Left renal cortex interstitium (tissue), 4 donors: ENCODE measurements at regions not wholly inside any gene's neighbourhood (a gene's known extent, or its start where the extent isn't known, plus 50 kb on each side); places are given as distances from the start of the nearest gene placed in this dataset.
"Not testable (repeated sequence)": the region's sequence is repeated elsewhere in the genome, so short reads cannot be mapped to it uniquely, and the experiment has no call there.

Source experiments
- DNase-seq, 4 donors: peaks; one replicate each; pipeline ENCODE4 v3.0.0-alpha.2; 2013; ENCODE audit warnings: low read depth in 4 of 4, low spot score in 2 of 4, missing footprints in 1 of 4

- DNase-seq: no peak
Measured at GRCh38 chr4:189202869-189203271, 737.8 kb upstream of the FRG1 start.

DNA sequence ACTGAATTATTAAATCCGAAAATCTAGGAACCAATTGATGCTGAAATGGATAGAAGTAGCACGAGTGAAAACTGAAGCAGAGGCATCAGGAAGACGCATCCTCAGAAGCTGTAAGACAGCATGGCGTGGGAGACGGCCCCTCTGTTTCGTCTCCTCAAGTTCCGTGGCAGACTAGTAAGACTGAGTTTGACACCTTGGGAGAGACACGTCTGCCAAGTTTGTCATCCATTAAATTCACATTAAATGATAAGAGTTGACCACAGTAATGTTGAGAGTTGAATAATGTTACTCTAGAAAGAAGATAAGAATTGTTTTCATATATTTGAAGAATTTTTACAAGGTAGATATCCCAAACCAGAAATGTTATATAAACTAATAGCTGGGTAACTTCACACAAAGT, 736.1 kb upstream of the FRG1 start:
- no peak for DNase-seq

- no peak for DNase-seq
Measured at GRCh38 chr4:189206953-189207352, 733.7 kb upstream of the FRG1 start.

GRCh38 chr4:189207872-189208271, 732.8 kb upstream of the FRG1 start:
- DNase-seq: no peak

DNA sequence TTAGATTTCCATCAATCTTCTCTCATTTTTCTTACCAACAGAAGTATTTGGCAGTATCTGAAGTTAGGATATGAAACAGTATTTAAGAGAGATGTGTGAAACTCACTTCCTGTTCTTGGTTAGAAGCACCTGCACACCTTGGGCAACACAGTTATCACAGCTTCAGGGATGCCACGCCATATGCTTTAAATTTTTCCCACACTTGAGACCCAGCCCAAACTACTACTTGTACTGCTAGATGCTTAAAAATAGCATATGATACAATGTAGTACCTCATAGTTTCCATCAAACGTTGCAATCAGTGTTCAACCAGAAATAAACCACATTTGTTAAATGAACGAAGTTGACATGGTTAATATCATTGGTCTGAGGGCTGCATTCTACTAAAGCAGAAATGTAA, 725.1 kb upstream of the FRG1 start:
- DNase-seq: no peak

GRCh38 chr4:189221691-189222090, 719.0 kb upstream of the FRG1 start:
- no peak for DNase-seq

- no peak for DNase-seq
Measured at GRCh38 chr4:189228726-189229125, 711.9 kb upstream of the FRG1 start.

GRCh38 chr4:189232274-189232673, 708.4 kb upstream of the FRG1 start:
- DNase-seq: no peak

- DNase-seq: not testable (repeated sequence)
Measured at GRCh38 chr4:189233754-189234153, 706.9 kb upstream of the FRG1 start.

DNA sequence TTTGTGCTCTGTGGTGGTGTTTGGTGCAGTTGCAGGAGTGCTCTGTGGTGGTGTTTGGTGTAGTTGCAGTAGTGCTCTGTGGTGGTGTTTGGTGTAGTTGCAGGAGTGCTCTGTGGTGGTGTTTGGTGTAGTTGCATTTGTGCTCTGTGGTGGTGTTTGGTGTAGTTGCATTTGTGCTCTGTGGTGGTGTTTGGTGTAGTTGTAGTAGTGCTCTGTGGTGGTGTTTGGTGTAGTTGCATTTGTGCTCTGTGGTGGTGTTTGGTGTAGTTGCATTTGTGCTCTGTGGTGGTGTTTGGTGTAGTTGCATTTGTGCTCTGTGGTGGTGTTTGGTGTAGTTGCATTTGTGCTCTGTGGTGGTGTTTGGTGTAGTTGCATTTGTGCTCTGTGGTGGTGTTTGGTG, 705.7 kb upstream of the FRG1 start:
- DNase-seq: not testable (repeated sequence)

DNA sequence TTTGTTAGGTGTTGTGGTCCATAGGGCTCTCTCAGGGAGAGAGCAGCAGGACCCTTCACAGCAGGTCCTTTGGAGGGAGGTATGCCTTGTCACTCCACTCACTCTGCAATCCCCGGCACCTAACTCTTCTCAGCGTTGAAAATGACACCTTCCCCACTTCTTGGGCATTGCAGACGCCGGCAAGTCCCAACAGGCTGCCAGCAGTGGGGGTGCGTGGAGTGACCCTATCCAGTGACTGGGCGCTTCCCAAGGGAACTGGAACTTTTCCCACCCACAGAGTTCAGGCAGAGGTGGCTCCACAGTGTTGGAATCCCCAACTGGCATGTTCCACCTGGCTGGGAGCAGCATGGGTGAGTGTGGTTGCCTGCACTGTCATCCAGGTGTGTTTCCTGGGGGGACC, 705.1 kb upstream of the FRG1 start:
- no peak for DNase-seq

DNA sequence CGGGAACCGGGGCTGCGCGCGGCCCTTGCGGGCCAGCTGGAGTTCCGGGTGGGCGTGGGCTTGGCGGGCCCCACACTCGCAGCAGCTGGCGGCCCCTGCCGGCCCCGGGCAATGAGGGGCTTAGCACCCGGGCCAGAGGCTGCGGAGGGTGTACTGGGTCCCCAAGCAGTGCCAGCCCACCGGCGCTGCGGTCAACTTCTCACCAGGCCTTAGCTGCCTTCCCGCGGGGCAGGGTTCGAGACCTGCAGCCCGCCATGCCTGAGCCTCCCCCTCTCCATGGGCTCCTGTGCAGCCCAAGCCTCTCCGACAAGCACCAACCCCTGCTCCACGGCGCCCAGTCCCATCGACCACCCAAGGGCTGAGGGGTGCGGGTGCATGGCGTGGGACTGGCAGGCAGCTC, 704.4 kb upstream of the FRG1 start:
- not testable (repeated sequence) for DNase-seq

- DNase-seq: no peak
Measured at GRCh38 chr4:189237340-189237739, 703.3 kb upstream of the FRG1 start.

- DNase-seq: no peak
Measured at GRCh38 chr4:189255636-189256035, 685.0 kb upstream of the FRG1 start.

DNA sequence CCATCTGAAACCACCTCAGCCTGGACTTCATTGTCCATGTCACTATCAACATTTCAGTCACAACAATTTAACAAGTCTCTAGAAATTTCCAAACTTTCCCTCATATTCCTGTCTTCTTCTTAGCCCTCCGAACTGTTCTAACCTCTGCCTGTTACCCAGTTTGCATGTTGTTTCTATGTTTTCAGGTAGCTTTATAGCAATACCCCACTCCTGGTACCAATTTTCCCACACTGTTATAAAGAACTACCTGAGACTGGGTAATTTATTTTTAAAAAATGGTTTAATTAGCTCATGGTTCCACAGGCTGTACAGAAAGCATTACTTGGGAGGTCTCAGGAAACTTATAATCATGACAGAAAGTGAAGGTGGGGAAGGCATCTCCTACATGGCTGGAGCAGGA, 679.2 kb upstream of the FRG1 start:
- DNase-seq: no peak

DNA sequence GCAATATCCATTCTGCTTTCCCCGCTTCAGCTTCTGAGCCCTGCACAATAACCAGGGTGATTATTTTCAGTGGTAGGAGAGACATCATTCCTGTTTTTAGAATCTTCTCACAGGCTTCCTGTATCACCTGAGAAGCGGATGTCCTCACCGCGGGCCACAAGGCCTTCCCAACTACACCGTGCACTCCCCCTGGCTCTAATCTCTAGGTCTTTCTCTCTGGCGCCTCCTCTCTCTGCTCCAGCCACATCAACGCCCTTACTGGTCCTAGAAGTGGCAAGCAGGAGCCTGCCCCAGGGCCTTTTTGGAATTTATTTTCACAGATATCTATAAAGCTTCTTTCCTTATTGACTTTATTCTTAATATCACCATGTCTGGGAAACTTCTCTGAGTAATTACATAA, 675.2 kb upstream of the FRG1 start:
- no peak for DNase-seq

DNA sequence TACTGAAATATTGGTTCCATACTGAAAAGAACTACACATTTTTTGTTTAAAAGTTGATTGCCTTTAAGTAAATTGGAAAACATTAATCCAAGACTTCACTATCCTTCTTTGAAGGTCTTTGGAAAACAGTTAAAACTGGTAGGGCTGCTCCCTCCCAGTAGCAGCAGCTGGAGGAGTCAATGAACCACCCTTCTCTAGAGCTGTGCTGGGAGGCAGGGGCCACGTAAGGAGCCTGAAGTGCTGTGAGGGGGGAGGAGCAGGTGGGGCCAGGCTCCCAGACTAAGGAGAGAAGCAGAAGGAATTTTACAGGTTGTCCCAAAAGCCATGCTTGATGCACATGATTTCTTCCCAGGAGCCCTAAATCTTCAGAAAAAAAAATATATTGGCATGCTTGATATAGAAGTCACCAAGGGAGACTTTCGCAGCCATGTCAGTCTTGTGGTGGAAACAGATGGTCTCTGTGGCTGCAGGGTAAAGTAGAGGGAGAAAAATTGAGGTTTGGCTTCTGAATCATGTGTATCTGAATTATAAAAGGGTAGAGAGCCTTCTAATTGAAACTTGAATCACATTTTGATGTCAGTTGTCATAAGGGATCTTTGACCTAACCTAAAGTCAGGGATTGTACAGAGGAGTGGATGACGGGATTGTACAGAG, 673.2 kb upstream of the FRG1 start:
- DNase-seq: no peak

DNA sequence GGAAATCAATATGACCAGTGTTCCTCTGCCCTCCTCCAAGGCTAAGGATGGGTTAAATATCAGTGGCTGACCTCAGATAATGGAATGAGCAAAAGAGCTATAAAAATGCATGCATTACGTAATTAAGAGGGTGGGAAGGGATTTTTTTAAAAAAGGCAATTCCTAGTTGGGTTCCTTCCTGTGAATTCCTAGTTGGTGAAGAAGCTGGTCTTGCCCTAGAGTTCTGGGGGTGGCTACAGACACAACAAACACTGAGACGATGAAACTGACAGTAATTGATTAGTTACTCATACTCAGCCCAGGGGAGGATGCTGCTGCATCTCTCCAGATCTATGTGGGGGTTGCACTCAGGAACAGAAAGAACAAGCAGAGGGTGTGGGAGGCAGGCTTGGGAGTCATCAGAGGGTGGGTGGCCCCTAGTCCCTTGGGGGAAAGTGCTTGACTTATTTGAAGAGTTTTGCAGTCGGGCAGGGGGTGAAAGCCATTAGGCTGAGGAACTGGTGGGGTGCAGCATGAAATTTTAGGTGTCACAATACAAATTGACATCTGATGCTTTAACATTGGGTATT, 662.0 kb upstream of the FRG1 start:
- no peak for DNase-seq

- no peak for DNase-seq
Measured at GRCh38 chr4:189279188-189279587, 661.5 kb upstream of the FRG1 start.

GRCh38 chr4:189285377-189285776, 655.3 kb upstream of the FRG1 start:
- DNase-seq: no peak

- no peak for DNase-seq
Measured at GRCh38 chr4:189291939-189292338, 648.7 kb upstream of the FRG1 start.

DNA sequence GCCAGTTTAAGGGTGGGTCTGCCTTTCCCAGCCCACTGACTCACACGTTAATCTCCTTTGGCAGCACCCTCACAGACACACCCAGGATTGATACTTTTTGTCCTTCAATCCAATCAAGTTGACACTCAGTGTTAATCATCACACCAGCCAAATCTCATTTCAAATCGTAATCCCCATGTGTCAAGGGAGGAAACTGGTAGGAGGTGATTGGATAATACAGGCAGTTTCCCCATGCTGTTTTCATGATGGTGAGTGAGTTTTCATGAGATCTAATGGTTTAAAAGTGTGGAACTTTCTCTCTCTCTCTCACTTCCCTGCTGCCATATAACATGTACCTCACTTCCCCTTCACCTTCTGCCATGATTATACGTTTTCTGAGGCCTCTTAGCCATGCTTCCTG, 647.2 kb upstream of the FRG1 start:
- DNase-seq: no peak

DNA sequence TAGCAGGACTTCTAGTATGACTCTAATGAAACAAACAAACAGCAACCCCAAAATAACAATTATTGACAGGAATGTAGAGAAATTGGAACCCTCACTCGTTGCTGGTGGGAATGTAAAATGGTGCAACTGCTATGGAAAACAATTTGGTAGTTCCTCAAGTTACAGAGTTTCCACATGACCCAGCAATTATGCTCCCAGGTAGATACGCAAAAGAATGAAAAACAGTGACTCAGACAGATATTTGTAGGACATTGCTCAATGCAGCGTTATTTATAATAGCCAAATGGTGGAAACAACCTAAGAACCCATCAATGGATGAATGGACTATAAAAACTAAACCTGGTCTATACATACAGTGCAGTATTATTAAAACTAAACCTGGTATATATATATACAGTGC, 646.1 kb upstream of the FRG1 start:
- DNase-seq: no peak
